HCT116 (cell line): ENCODE measurements at regions not wholly inside any gene's neighbourhood (a gene's known extent, or its start where the extent isn't known, plus 50 kb on each side); places are given as distances from the start of the nearest gene placed in this dataset.

Source experiments
- EZH2 ChIP-seq: fragments of 200-600 bp; sonication (generic); IDR thresholded peaks from 2 replicates; pipeline ENCODE4 v1.6.1; 2017; ENCODE audit warnings: antibody characterized with exemption, mixed run types
- EZH2phosphoT487 ChIP-seq: fragments of 200-600 bp; IDR thresholded peaks from 2 replicates; pipeline ENCODE4 v1.6.1; 2018; ENCODE audit warnings: antibody characterized with exemption, borderline replicate concordance
- FOSL1 ChIP-seq: IDR thresholded peaks from 2 replicates; pipeline ENCODE4 v1.6.1; 2012; ENCODE audit warnings: low read depth
- JUND ChIP-seq: IDR thresholded peaks from 2 replicates; pipeline ENCODE4 v1.6.1; 2012
- TF ChIP-seq, protein P1 (sequence below), 3 experiments: fragments of 200-600 bp in 1 of 3; sonication (generic) in 1 of 3; IDR thresholded peaks in 2 of 3; conservative IDR thresholded peaks in 1 of 3; 2 replicates each; pipeline ENCODE4 v1.5.1; 2012 to 2017; ENCODE audit warnings: low read depth in 2 of 3, low read length in 2 of 3, antibody characterized with exemption in 1 of 3, borderline replicate concordance in 1 of 3, control low read depth in 1 of 3, mild to moderate bottlenecking in 1 of 3, mixed read lengths in 1 of 3, mixed run types in 1 of 3, moderate library complexity in 1 of 3; ENCODE audit not compliant: insufficient read depth in 1 of 3
- TF ChIP-seq, protein P2 (sequence below): IDR thresholded peaks from 2 replicates; pipeline ENCODE4 v1.6.1; 2012
- TF ChIP-seq, protein P3 (sequence below): IDR thresholded peaks from 2 replicates; pipeline ENCODE4 v1.6.1; 2012
- TF ChIP-seq, protein P4 (sequence below): IDR thresholded peaks from 2 replicates; pipeline ENCODE4 v1.6.1; 2012; ENCODE audit warnings: low read depth

DNA sequence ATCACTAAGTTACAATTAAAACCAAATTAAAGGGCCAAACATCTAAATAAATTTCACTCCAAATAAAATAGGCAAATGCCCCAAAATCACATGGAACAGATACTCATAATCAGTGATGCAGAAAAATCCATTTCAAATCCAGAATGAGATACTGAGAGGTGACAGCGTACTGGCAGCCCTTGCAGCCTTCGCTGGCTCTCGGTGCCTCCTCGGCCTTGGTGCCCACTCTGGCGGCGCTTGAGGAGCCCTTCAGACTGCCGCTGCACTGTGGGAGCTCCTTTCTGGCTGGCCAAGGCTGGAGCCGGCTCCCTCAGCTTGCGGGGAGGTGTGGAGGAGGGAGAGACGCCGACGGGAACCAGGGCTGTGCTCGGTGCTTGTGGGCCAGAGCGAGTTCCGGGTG is 761.2 kb upstream of the AMELY start:
- TF ChIP-seq, protein P1, sequence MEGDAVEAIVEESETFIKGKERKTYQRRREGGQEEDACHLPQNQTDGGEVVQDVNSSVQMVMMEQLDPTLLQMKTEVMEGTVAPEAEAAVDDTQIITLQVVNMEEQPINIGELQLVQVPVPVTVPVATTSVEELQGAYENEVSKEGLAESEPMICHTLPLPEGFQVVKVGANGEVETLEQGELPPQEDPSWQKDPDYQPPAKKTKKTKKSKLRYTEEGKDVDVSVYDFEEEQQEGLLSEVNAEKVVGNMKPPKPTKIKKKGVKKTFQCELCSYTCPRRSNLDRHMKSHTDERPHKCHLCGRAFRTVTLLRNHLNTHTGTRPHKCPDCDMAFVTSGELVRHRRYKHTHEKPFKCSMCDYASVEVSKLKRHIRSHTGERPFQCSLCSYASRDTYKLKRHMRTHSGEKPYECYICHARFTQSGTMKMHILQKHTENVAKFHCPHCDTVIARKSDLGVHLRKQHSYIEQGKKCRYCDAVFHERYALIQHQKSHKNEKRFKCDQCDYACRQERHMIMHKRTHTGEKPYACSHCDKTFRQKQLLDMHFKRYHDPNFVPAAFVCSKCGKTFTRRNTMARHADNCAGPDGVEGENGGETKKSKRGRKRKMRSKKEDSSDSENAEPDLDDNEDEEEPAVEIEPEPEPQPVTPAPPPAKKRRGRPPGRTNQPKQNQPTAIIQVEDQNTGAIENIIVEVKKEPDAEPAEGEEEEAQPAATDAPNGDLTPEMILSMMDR (IDR thresholded peaks at IDR 0.05 in 2 of 3, conservative IDR thresholded peaks at IDR 0.05 in 1 of 3; ENCODE audit: borderline replicate concordance in 1 of 3, insufficient read depth in 1 of 3, low read depth in 2 of 3, low read length in 2 of 3), result no peak
- TF ChIP-seq EZH2, result no peak
- no peak for TF ChIP-seq FOSL1
- TF ChIP-seq, protein P2, sequence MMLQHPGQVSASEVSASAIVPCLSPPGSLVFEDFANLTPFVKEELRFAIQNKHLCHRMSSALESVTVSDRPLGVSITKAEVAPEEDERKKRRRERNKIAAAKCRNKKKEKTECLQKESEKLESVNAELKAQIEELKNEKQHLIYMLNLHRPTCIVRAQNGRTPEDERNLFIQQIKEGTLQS, result no peak
- TF ChIP-seq, protein P3, sequence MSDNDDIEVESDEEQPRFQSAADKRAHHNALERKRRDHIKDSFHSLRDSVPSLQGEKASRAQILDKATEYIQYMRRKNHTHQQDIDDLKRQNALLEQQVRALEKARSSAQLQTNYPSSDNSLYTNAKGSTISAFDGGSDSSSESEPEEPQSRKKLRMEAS, result no peak
- TF ChIP-seq, protein P4, sequence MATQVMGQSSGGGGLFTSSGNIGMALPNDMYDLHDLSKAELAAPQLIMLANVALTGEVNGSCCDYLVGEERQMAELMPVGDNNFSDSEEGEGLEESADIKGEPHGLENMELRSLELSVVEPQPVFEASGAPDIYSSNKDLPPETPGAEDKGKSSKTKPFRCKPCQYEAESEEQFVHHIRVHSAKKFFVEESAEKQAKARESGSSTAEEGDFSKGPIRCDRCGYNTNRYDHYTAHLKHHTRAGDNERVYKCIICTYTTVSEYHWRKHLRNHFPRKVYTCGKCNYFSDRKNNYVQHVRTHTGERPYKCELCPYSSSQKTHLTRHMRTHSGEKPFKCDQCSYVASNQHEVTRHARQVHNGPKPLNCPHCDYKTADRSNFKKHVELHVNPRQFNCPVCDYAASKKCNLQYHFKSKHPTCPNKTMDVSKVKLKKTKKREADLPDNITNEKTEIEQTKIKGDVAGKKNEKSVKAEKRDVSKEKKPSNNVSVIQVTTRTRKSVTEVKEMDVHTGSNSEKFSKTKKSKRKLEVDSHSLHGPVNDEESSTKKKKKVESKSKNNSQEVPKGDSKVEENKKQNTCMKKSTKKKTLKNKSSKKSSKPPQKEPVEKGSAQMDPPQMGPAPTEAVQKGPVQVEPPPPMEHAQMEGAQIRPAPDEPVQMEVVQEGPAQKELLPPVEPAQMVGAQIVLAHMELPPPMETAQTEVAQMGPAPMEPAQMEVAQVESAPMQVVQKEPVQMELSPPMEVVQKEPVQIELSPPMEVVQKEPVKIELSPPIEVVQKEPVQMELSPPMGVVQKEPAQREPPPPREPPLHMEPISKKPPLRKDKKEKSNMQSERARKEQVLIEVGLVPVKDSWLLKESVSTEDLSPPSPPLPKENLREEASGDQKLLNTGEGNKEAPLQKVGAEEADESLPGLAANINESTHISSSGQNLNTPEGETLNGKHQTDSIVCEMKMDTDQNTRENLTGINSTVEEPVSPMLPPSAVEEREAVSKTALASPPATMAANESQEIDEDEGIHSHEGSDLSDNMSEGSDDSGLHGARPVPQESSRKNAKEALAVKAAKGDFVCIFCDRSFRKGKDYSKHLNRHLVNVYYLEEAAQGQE, result no peak
- TF ChIP-seq JUND, result no peak
- TF ChIP-seq EZH2phosphoT487, result no peak
